H9 (cell line): ENCODE measurements at regions not wholly inside any gene's neighbourhood (a gene's known extent, or its start where the extent isn't known, plus 50 kb on each side); places are given as distances from the start of the nearest gene placed in this dataset.
A peak's percentile ranks its signal among the peaks of the same experiment; 100 is the strongest.

Experiments
- DNase-seq: peaks from one replicate; pipeline ENCODE4 v3.0.0-alpha.2; 2017
- H2AFZ ChIP-seq: one replicate; pipeline ENCODE4 v1.6.1; 2013; ENCODE audit warnings: mild to moderate bottlenecking, low read length, control low read depth, moderate library complexity
- H2AK5ac ChIP-seq: 2 replicates; pipeline ENCODE4 v1.6.1; 2013; ENCODE audit warnings: low read length, control low read depth, mixed read lengths; ENCODE audit not compliant: insufficient read length
- H2BK120ac ChIP-seq: one replicate; pipeline ENCODE4 v1.6.1; 2013; ENCODE audit warnings: low read depth, mild to moderate bottlenecking, low read length, control low read depth, inconsistent platforms; ENCODE audit not compliant: poor library complexity, severe bottlenecking
- H2BK12ac ChIP-seq: 2 replicates; pipeline ENCODE4 v1.6.1; 2013; ENCODE audit warnings: low read length, control low read depth, mixed read lengths, low read depth; ENCODE audit not compliant: insufficient read length
- H2BK15ac ChIP-seq: 2 replicates; pipeline ENCODE4 v1.6.1; 2013; ENCODE audit warnings: low read depth, low read length, control low read depth
- H2BK20ac ChIP-seq: one replicate; pipeline ENCODE4 v1.6.1; 2013; ENCODE audit warnings: low read depth, mild to moderate bottlenecking, low read length, control low read depth, inconsistent platforms; ENCODE audit not compliant: poor library complexity, severe bottlenecking
- H2BK5ac ChIP-seq: 2 replicates; pipeline ENCODE4 v1.6.1; 2013; ENCODE audit warnings: low read length, control low read depth, mixed read lengths; ENCODE audit not compliant: insufficient read length
- H3K14ac ChIP-seq: 2 replicates; pipeline ENCODE4 v1.6.1; 2013; ENCODE audit warnings: low read length, control low read depth; ENCODE audit not compliant: insufficient read depth
- H3K18ac ChIP-seq: 2 replicates; pipeline ENCODE4 v1.6.1; 2013; ENCODE audit warnings: low read depth, mild to moderate bottlenecking, mixed read lengths, low read length, control low read depth; ENCODE audit not compliant: insufficient read length
- H3K23ac ChIP-seq: 2 replicates; pipeline ENCODE4 v1.6.1; 2013; ENCODE audit warnings: low read length, control low read depth, mixed read lengths, low read depth; ENCODE audit not compliant: insufficient read length
- H3K23me2 ChIP-seq: 2 replicates; pipeline ENCODE4 v1.6.1; 2013; ENCODE audit warnings: low read depth, mild to moderate bottlenecking, mixed read lengths, low read length, control low read depth; ENCODE audit not compliant: insufficient read length, poor library complexity, severe bottlenecking
- H3K27ac ChIP-seq: 2 replicates; pipeline ENCODE4 v1.5.1; 2013; ENCODE audit warnings: low read length, control low read depth, mixed read lengths, low read depth; ENCODE audit not compliant: insufficient read length
- H3K27me3 ChIP-seq: 2 replicates; pipeline ENCODE4 v1.6.1; 2013; ENCODE audit warnings: low read length, control low read depth, inconsistent platforms; ENCODE audit not compliant: insufficient read depth
- H3K4ac ChIP-seq: 2 replicates; pipeline ENCODE4 v1.6.1; 2013; ENCODE audit warnings: low read depth, mild to moderate bottlenecking, control low read depth, inconsistent platforms, low read length, moderate library complexity
- H3K4me1 ChIP-seq: 2 replicates; pipeline ENCODE4 v1.6.1; 2013; ENCODE audit warnings: low read length, control low read depth, inconsistent platforms; ENCODE audit not compliant: insufficient read depth
- H3K4me2 ChIP-seq: 2 replicates; pipeline ENCODE4 v1.6.1; 2013; ENCODE audit warnings: low read length, control low read depth, mixed read lengths; ENCODE audit not compliant: insufficient read length, insufficient read depth
- H3K56ac ChIP-seq: 2 replicates; pipeline ENCODE4 v1.6.1; 2013; ENCODE audit warnings: low read depth, mild to moderate bottlenecking, mixed read lengths, low read length, control low read depth; ENCODE audit not compliant: insufficient read length
- H3K79me1 ChIP-seq: 2 replicates; pipeline ENCODE4 v1.6.1; 2013; ENCODE audit warnings: low read depth, mild to moderate bottlenecking, moderate library complexity, low read length, control low read depth, inconsistent platforms; ENCODE audit not compliant: insufficient read depth, poor library complexity, severe bottlenecking
- H3K79me2 ChIP-seq: 2 replicates; pipeline ENCODE4 v1.6.1; 2013; ENCODE audit warnings: low read length, control low read depth, inconsistent platforms; ENCODE audit not compliant: insufficient read depth
- H3K9ac ChIP-seq: 2 replicates; pipeline ENCODE4 v1.6.1; 2013; ENCODE audit warnings: low read length, control low read depth, mixed read lengths; ENCODE audit not compliant: insufficient read length; ENCODE audit errors: extremely low read depth
- H3K9me3 ChIP-seq: one replicate; pipeline ENCODE4 v1.6.1; 2013; ENCODE audit warnings: low read depth, low read length, inconsistent platforms; ENCODE audit not compliant: control insufficient read depth
- H3T11ph ChIP-seq: one replicate; pipeline ENCODE4 v1.6.1; 2013; ENCODE audit warnings: mild to moderate bottlenecking, low read length, control low read depth, inconsistent platforms
- H4K20me1 ChIP-seq: one replicate; pipeline ENCODE4 v1.6.1; 2013; ENCODE audit not compliant: control insufficient read depth, insufficient read length, insufficient read depth
- H4K5ac ChIP-seq: 2 replicates; pipeline ENCODE4 v1.6.1; 2013; ENCODE audit warnings: low read depth, mild to moderate bottlenecking, mixed read lengths, low read length, control low read depth; ENCODE audit not compliant: insufficient read length
- H4K8ac ChIP-seq: replicated peaks from 2 replicates; pipeline ENCODE4 v1.6.1; 2013; ENCODE audit warnings: low read length, control low read depth, mixed read lengths, low read depth; ENCODE audit not compliant: insufficient read length
- H4K91ac ChIP-seq: 2 replicates; pipeline ENCODE4 v1.6.1; 2013; ENCODE audit warnings: low read depth, mild to moderate bottlenecking, moderate library complexity, mixed read lengths, low read length, control low read depth; ENCODE audit not compliant: insufficient read length
- H3K27ac Mint-ChIP-seq, 3 experiments: 2 replicates in 2 of 3; 3 replicates in 1 of 3; pipeline ENCODE4 v1.8.0; 2020 to 2021; ENCODE audit warnings: mixed read lengths in 3 of 3, mild to moderate bottlenecking in 1 of 3, moderate library complexity in 1 of 3
- H3K27me3 Mint-ChIP-seq: 2 replicates; pipeline ENCODE4 v1.8.0; 2021; ENCODE audit warnings: low read depth, mild to moderate bottlenecking, moderate library complexity, mixed read lengths
- H3K36me3 Mint-ChIP-seq, 3 experiments: 2 replicates in 2 of 3; 3 replicates in 1 of 3; pipeline ENCODE4 v1.8.0; 2020 to 2021; ENCODE audit warnings: low read depth in 3 of 3, mixed read lengths in 3 of 3; ENCODE audit not compliant: insufficient read depth in 1 of 3
- H3K4me1 Mint-ChIP-seq, 2 experiments: 2 replicates each; pipeline ENCODE4 v1.8.0; 2020; ENCODE audit warnings: mixed read lengths in 2 of 2
- H3K4me3 Mint-ChIP-seq, 2 experiments: 2 replicates in 1 of 2; 3 replicates in 1 of 2; pipeline ENCODE4 v1.8.0; 2020 to 2021; ENCODE audit warnings: mild to moderate bottlenecking in 2 of 2, mixed read lengths in 2 of 2, moderate library complexity in 1 of 2
- H3K9me3 Mint-ChIP-seq, 2 experiments: 2 replicates in 1 of 2; 3 replicates in 1 of 2; pipeline ENCODE4 v1.8.0; 2020; ENCODE audit warnings: mild to moderate bottlenecking in 2 of 2, mixed read lengths in 2 of 2, moderate library complexity in 1 of 2
- WGBS: extraction: QIAGEN DNeasy Blood & Tissue Kit; methylation state at CpG from one replicate; pipeline ENCODE4 v1.1.7; 2013; ENCODE audit warnings: missing lambda C conversion rate, low lambda C conversion rate, mixed read lengths; ENCODE audit not compliant: insufficient read length; ENCODE audit errors: extremely low coverage; 5-methylcytosine and 5-hydroxymethylcytosine counted together
- TF ChIP-seq, protein P1 (sequence below): fragments of 200-600 bp; sonication (generic); conservative IDR thresholded peaks from 3 replicates; pipeline ENCODE4 v1.8.0; 2021; ENCODE audit warnings: antibody characterized with exemption, mild to moderate bottlenecking

DNA sequence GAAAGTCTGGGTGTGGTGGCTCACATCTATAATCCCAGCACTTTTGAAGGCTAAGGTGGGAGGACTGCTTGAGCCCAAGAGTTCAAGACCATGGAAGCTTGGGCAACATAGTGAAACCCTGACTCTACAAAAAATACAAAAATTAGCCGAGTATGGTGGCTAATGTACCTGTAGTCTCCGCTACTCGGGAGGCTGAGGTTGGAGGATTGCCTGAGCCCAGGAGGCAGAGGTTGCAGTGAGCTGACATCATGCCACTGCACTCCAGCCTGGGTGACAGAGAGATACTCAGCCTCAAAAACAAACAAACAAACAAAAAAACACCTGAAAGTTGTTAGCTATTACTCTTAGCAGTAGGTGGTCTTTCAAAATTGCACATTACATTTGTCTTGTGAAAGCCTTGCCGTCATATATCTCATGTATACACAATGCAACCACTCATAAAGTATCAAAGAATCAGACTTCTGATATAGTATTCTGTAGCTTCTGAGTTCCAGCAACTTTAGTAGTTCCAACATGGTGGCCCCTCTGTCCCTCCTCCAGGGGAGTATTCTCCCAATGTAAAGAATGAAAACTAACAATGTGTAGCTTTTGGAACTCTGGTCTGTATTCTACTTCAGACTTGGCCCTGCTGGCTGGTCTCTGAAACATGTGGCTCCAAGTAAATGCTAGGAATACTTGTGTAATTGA, 101.5 kb downstream of the ZNF92 start:
- no peak overlapping the region for H3T11ph ChIP-seq
- no peak overlapping the region for H2AK5ac ChIP-seq
- no peak overlapping the region for H3K9ac ChIP-seq
- DNase-seq = no peak
- TF ChIP-seq, protein P1, sequence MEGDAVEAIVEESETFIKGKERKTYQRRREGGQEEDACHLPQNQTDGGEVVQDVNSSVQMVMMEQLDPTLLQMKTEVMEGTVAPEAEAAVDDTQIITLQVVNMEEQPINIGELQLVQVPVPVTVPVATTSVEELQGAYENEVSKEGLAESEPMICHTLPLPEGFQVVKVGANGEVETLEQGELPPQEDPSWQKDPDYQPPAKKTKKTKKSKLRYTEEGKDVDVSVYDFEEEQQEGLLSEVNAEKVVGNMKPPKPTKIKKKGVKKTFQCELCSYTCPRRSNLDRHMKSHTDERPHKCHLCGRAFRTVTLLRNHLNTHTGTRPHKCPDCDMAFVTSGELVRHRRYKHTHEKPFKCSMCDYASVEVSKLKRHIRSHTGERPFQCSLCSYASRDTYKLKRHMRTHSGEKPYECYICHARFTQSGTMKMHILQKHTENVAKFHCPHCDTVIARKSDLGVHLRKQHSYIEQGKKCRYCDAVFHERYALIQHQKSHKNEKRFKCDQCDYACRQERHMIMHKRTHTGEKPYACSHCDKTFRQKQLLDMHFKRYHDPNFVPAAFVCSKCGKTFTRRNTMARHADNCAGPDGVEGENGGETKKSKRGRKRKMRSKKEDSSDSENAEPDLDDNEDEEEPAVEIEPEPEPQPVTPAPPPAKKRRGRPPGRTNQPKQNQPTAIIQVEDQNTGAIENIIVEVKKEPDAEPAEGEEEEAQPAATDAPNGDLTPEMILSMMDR = no peak
- peak overlapping the region in 1 of 3 experiments; percentile 60; a peak in 1 of 7 replicates for H3K27ac Mint-ChIP-seq
- no peaks in the 10 kb centered on the region for H3K79me2 ChIP-seq
- no peak overlapping the region for H4K91ac ChIP-seq
- H2BK5ac ChIP-seq = no peak overlapping the region
- H3K18ac ChIP-seq = no peak overlapping the region
- no CpG with 5 or more reads among the region's 4 CpGs for WGBS
- no peaks in the 10 kb centered on the region for H3K9me3 ChIP-seq
- no peak overlapping the region for H3K23ac ChIP-seq
- no peaks in the 10 kb centered on the region; the same call in 1 of the 2 replicates for H3K4me1 ChIP-seq
- H4K8ac ChIP-seq = no peak overlapping the region
- H2AFZ ChIP-seq = no peak overlapping the region
- H2BK12ac ChIP-seq = no peak overlapping the region
- H3K9me3 Mint-ChIP-seq = peaks cover 22 to 23% of the 10 kb centered on the region in 2 experiments
- H3K14ac ChIP-seq = no peak overlapping the region
- peaks cover 16 to 19% of the 10 kb centered on the region in 2 experiments for H3K4me1 Mint-ChIP-seq
- no peak overlapping the region for H3K56ac ChIP-seq
- no peaks in the 10 kb centered on the region for H3K79me1 ChIP-seq
- no peak overlapping the region for H3K27ac ChIP-seq
- no peak overlapping the region for H3K4me2 ChIP-seq
- no peak overlapping the region for H4K5ac ChIP-seq
- peaks cover 3% of the 10 kb centered on the region; the same call in 1 of the 2 replicates for H3K27me3 Mint-ChIP-seq
- H3K4ac ChIP-seq = no peak overlapping the region
- H3K27me3 ChIP-seq = no peaks in the 10 kb centered on the region
- no peaks in the 10 kb centered on the region for H3K23me2 ChIP-seq
- no peak overlapping the region for H2BK20ac ChIP-seq
- peaks cover 6 to 15% (median 7%) of the 10 kb centered on the region in 3 experiments; a peak in 5 of 7 replicates for H3K36me3 Mint-ChIP-seq
- no peak overlapping the region for H3K4me3 Mint-ChIP-seq
- H2BK120ac ChIP-seq = no peak overlapping the region
- no peak overlapping the region for H2BK15ac ChIP-seq
- H4K20me1 ChIP-seq = no peaks in the 10 kb centered on the region
